HG03521 (cell line): ENCODE measurements at regions not wholly inside any gene's neighbourhood (a gene's known extent, or its start where the extent isn't known, plus 50 kb on each side); places are given as distances from the start of the nearest gene placed in this dataset.

ENCODE experiments used
- ATAC-seq: cut with Tn5 transposase; IDR thresholded peaks from one replicate; pipeline ENCODE4 v1.9.1; 2021; ENCODE audit warnings: mild to moderate bottlenecking, moderate library complexity; ENCODE audit not compliant: unreplicated experiment

GRCh38 chr14:66056926-66057552 is 429.1 kb upstream of the CCDC196 start:
- ATAC-seq, result no peak

GRCh38 chr14:66065188-66065587 is 421.0 kb upstream of the CCDC196 start:
- ATAC-seq, result no peak

- no peak for ATAC-seq
Observed at GRCh38 chr14:66066981-66067776, 419.0 kb upstream of the CCDC196 start.

GRCh38 chr14:66069036-66069435 is 417.1 kb upstream of the CCDC196 start:
- no peak for ATAC-seq

- ATAC-seq, result no peak
Observed at GRCh38 chr14:66069830-66070541, 416.2 kb upstream of the CCDC196 start.

GRCh38 chr14:66070542-66071319 is 415.4 kb upstream of the CCDC196 start:
- ATAC-seq, result no peak

- ATAC-seq, result no peak
Observed at GRCh38 chr14:66072190-66073084, 413.7 kb upstream of the CCDC196 start.

- ATAC-seq, result no peak
Observed at GRCh38 chr14:66074537-66074936, 411.6 kb upstream of the CCDC196 start.

GRCh38 chr14:66076176-66076575 is 410.0 kb upstream of the CCDC196 start:
- ATAC-seq, result no peak

GRCh38 chr14:66078006-66078405 is 408.2 kb upstream of the CCDC196 start:
- ATAC-seq, result no peak

GRCh38 chr14:66081594-66082376 is 404.4 kb upstream of the CCDC196 start:
- ATAC-seq, result no peak

GRCh38 chr14:66085224-66085623 is 400.9 kb upstream of the CCDC196 start:
- ATAC-seq, result no peak

GRCh38 chr14:66085665-66086064 is 400.5 kb upstream of the CCDC196 start:
- ATAC-seq, result no peak

- ATAC-seq, result no peak
Observed at GRCh38 chr14:66087231-66087630, 398.9 kb upstream of the CCDC196 start.

- ATAC-seq, result no peak
Observed at GRCh38 chr14:66088656-66089055, 397.5 kb upstream of the CCDC196 start.

GRCh38 chr14:66092206-66092605 is 394.0 kb upstream of the CCDC196 start:
- no peak for ATAC-seq

GRCh38 chr14:66092748-66093147 is 393.4 kb upstream of the CCDC196 start:
- no peak for ATAC-seq

- no peak for ATAC-seq
Observed at GRCh38 chr14:66094001-66094727, 392.0 kb upstream of the CCDC196 start.

GRCh38 chr14:66099451-66099850 is 386.7 kb upstream of the CCDC196 start:
- no peak for ATAC-seq
